GM23248 (cell line): ENCODE measurements at regions not wholly inside any gene's neighbourhood (a gene's known extent, or its start where the extent isn't known, plus 50 kb on each side); places are given as distances from the start of the nearest gene placed in this dataset.
A peak's percentile ranks its signal among the peaks of the same experiment; 100 is the strongest.

Experiments used
- DNase-seq: peaks from one replicate; pipeline ENCODE4 v3.0.0-alpha.2; 2015
- H2AFZ ChIP-seq: fragments of 200-600 bp; sonication (generic); 2 replicates; pipeline ENCODE4 v1.6.1; 2016; ENCODE audit warnings: antibody characterized with exemption
- H3F3A ChIP-seq: fragments of 200-600 bp; sonication (generic); 2 replicates; pipeline ENCODE4 v1.6.1; 2016; ENCODE audit warnings: mild to moderate bottlenecking, antibody characterized with exemption, mixed run types; ENCODE audit not compliant: insufficient read depth
- H3K27ac ChIP-seq: fragments of 200-600 bp; sonication (generic); 2 replicates; pipeline ENCODE4 v1.5.1; 2016; ENCODE audit warnings: mild to moderate bottlenecking
- H3K27me3 ChIP-seq: fragments of 200-600 bp; sonication (generic); replicated peaks from 2 replicates; pipeline ENCODE4 v1.6.1; 2016; ENCODE audit warnings: mild to moderate bottlenecking; ENCODE audit not compliant: insufficient read depth
- H3K36me3 ChIP-seq: fragments of 200-600 bp; sonication (generic); 2 replicates; pipeline ENCODE4 v1.6.1; 2016; ENCODE audit warnings: low read depth, mild to moderate bottlenecking
- H3K4me1 ChIP-seq: fragments of 200-600 bp; sonication (generic); 2 replicates; pipeline ENCODE4 v1.6.1; 2016; ENCODE audit warnings: mild to moderate bottlenecking; ENCODE audit not compliant: insufficient read depth
- H3K4me2 ChIP-seq: fragments of 200-600 bp; sonication (generic); one replicate; pipeline ENCODE4 v1.6.1; 2016; ENCODE audit warnings: mild to moderate bottlenecking; ENCODE audit not compliant: unreplicated experiment
- H3K4me3 ChIP-seq: fragments of 200-600 bp; sonication (generic); 2 replicates; pipeline ENCODE4 v1.5.1; 2016; ENCODE audit warnings: mild to moderate bottlenecking
- H3K79me2 ChIP-seq: fragments of 200-600 bp; sonication (generic); 2 replicates; pipeline ENCODE4 v1.6.1; 2016; ENCODE audit warnings: mild to moderate bottlenecking; ENCODE audit not compliant: insufficient read depth
- H3K9ac ChIP-seq: fragments of 200-600 bp; sonication (generic); 2 replicates; pipeline ENCODE4 v1.6.1; 2016; ENCODE audit warnings: mild to moderate bottlenecking
- H3K9me2 ChIP-seq: fragments of 200-600 bp; sonication (generic); 2 replicates; pipeline ENCODE4 v1.6.1; 2016; ENCODE audit warnings: mixed run types, mild to moderate bottlenecking, moderate library complexity; ENCODE audit not compliant: insufficient read depth
- H3K9me3 ChIP-seq: fragments of 200-600 bp; sonication (generic); one replicate; pipeline ENCODE4 v1.6.1; 2017; ENCODE audit warnings: low read depth
- H4K20me1 ChIP-seq: fragments of 200-600 bp; sonication (generic); 2 replicates; pipeline ENCODE4 v1.6.0; 2016; ENCODE audit not compliant: insufficient read depth
- EZH2 ChIP-seq: fragments of 200-600 bp; sonication (generic); IDR thresholded peaks from 2 replicates; pipeline ENCODE4 v1.6.1; 2018; ENCODE audit warnings: antibody characterized with exemption, mild to moderate bottlenecking; ENCODE audit not compliant: insufficient read depth, poor library complexity, severe bottlenecking
- EZH2phosphoT487 ChIP-seq: fragments of 200-600 bp; sonication (generic); IDR thresholded peaks from 2 replicates; pipeline ENCODE4 v1.6.1; 2018; ENCODE audit warnings: antibody characterized with exemption, moderate library complexity, mild to moderate bottlenecking, low read depth; ENCODE audit not compliant: insufficient read depth
- WGBS, 2 experiments: methylation state at CpG; one replicate each; pipeline ENCODE4 v1.1.6; 2015 to 2017; ENCODE audit warnings: low lambda C conversion rate in 2 of 2, low coverage in 1 of 2; ENCODE audit errors: missing lambda C conversion rate in 2 of 2; 5-methylcytosine and 5-hydroxymethylcytosine counted together
- in situ Hi-C: fragments of 300-500 bp; cut with MboI; formaldehyde crosslinking; loops from 2 replicates; pipeline ENCODE4 v1.15.0; 2020

GRCh38 chr2:108145557-108146326 is 94.0 kb upstream of the SULT1C3 start:
- no peak overlapping the region for H3K4me2 ChIP-seq
- WGBS, 2 experiments = 6 to 10% methylated on average over 2 of the region's 2 CpGs
- no peaks in the 10 kb centered on the region for H3K27me3 ChIP-seq
- no peak overlapping the region for H2AFZ ChIP-seq
- no peaks in the 10 kb centered on the region for H3K9me3 ChIP-seq
- no peaks in the 10 kb centered on the region for H3K79me2 ChIP-seq
- no peak overlapping the region for H3K4me3 ChIP-seq
- H3K27ac ChIP-seq = no peak overlapping the region
- in situ Hi-C loops = no loop called here
- H3F3A ChIP-seq = no peaks in the 10 kb centered on the region
- peak; percentile 31 for DNase-seq
- H4K20me1 ChIP-seq = no peaks in the 10 kb centered on the region
- no peaks in the 10 kb centered on the region for H3K4me1 ChIP-seq
- TF ChIP-seq EZH2 (no peak), EZH2phosphoT487 (no peak)
- H3K9me2 ChIP-seq = no peaks in the 10 kb centered on the region
- H3K9ac ChIP-seq = no peak overlapping the region
- no peaks in the 10 kb centered on the region for H3K36me3 ChIP-seq

- H3K27ac ChIP-seq = no peak overlapping the region
- no peaks in the 10 kb centered on the region for H3K27me3 ChIP-seq
- H3K9me3 ChIP-seq = no peaks in the 10 kb centered on the region
- no peaks in the 10 kb centered on the region for H3K4me1 ChIP-seq
- no peaks in the 10 kb centered on the region for H3K9me2 ChIP-seq
- WGBS, 2 experiments = 26 to 28% methylated on average over 6 of the region's 6 CpGs
- in situ Hi-C loops = no loop called here
- TF ChIP-seq EZH2 (no peak), EZH2phosphoT487 (no peak)
- DNase-seq = no peak
- H3K4me2 ChIP-seq = no peak overlapping the region
- H3K36me3 ChIP-seq = no peaks in the 10 kb centered on the region
- no peak overlapping the region for H2AFZ ChIP-seq
- no peak overlapping the region for H3K9ac ChIP-seq
- no peak overlapping the region for H3K4me3 ChIP-seq
- H3F3A ChIP-seq = no peaks in the 10 kb centered on the region
- H4K20me1 ChIP-seq = no peaks in the 10 kb centered on the region
- no peaks in the 10 kb centered on the region for H3K79me2 ChIP-seq
Measured at GRCh38 chr2:108148555-108148954, 91.2 kb upstream of the SULT1C3 start.

DNA sequence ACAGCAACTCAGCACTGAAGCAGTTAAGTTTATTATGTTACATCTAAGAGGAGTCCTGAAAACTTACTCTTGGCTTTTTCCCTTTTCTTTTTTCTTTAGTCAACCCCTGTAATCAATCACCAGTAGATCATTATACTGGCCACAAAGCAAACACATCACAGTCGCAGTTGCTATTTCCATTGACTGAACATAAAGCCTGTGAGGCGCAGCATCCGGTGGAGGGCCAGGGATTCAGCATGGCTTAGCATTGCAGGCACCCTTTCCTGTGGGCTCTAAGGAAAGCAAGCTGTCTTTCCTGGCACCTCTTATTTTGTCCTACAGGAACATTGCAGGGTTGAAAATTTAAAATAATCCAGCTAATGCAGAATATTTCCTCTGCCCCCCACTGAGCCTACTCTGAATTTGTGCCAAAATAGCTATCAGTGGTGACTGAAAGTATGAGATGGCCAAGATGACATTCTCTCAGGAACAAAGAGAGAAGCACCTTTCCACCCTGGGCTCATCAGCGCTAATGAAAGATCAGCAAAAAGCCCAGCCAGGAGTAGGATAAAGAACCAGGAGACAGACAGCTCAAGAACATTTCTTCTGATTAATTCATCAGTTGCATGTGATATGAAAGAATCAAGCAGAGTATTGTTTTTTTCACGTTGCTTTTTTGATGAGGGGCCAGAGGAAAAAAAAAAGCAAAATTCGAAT is 85.3 kb upstream of the SULT1C3 start:
- Histone ChIP-seq H4K20me1 (no peaks in the 10 kb centered on the region), H2AFZ (no peak overlapping the region), H3F3A (no peaks in the 10 kb centered on the region), H3K27ac (no peak overlapping the region), H3K4me2 (no peak overlapping the region), H3K36me3 (no peaks in the 10 kb centered on the region), H3K9ac (no peak overlapping the region), H3K4me1 (no peaks in the 10 kb centered on the region), H3K27me3 (no peaks in the 10 kb centered on the region), H3K9me3 (no peaks in the 10 kb centered on the region), H3K79me2 (no peaks in the 10 kb centered on the region), H3K4me3 (no peak overlapping the region), H3K9me2 (no peaks in the 10 kb centered on the region)
- no peak for DNase-seq
- TF ChIP-seq EZH2 = no peak
- in situ Hi-C loops = no loop called here
- WGBS, 2 experiments = 16 to 24% methylated on average over 6 of the region's 6 CpGs

- in situ Hi-C loops = no loop called here
- 58 to 63% methylated on average over 1 of the region's 1 CpG for WGBS, 2 experiments
- H3K9me2 ChIP-seq = no peaks in the 10 kb centered on the region
- H3K9ac ChIP-seq = no peak overlapping the region
- no peak overlapping the region for H3K4me2 ChIP-seq
- no peaks in the 10 kb centered on the region; the same call in 1 of the 2 replicates for H3K27me3 ChIP-seq
- no peak for TF ChIP-seq EZH2phosphoT487
- no peak for TF ChIP-seq EZH2
- H2AFZ ChIP-seq = no peak overlapping the region
- no peaks in the 10 kb centered on the region for H3K4me1 ChIP-seq
- no peak overlapping the region for H3K27ac ChIP-seq
- no peaks in the 10 kb centered on the region for H3F3A ChIP-seq
- no peaks in the 10 kb centered on the region for H3K36me3 ChIP-seq
- H4K20me1 ChIP-seq = no peaks in the 10 kb centered on the region
- DNase-seq = no peak
- no peak overlapping the region for H3K4me3 ChIP-seq
- H3K79me2 ChIP-seq = no peaks in the 10 kb centered on the region
- no peaks in the 10 kb centered on the region for H3K9me3 ChIP-seq
Measured at GRCh38 chr2:108161298-108161697, 78.5 kb upstream of the SULT1C3 start.
